ENCODE measurements at regions not wholly inside any gene's neighbourhood (a gene's known extent, or its start where the extent isn't known, plus 50 kb on each side); places are given as distances from the start of the nearest gene placed in this dataset.
A peak's percentile ranks its signal among the peaks of the same experiment; 100 is the strongest.
"Not testable (repeated sequence)": the region's sequence is repeated elsewhere in the genome, so short reads cannot be mapped to it uniquely, and the experiment has no call there.

- DNase-seq (ENCODE audit: low read depth, low spot score), result no peak
Measured at GRCh38 chr5:68657055-68657961, 436.5 kb upstream of the SLC30A5 start.

GRCh38 chr5:68658810-68659372 is 434.9 kb upstream of the SLC30A5 start:
- no peak for DNase-seq (ENCODE audit: low read depth, low spot score)

GRCh38 chr5:68659881-68660280 is 433.9 kb upstream of the SLC30A5 start:
- no peak for DNase-seq (ENCODE audit: low read depth, low spot score)

- DNase-seq (ENCODE audit: low read depth, low spot score), result no peak
Measured at GRCh38 chr5:68661237-68661636, 432.6 kb upstream of the SLC30A5 start.

GRCh38 chr5:68662804-68663307 is 431.0 kb upstream of the SLC30A5 start:
- DNase-seq (ENCODE audit: low read depth, low spot score), result no peak

- no peak for DNase-seq (ENCODE audit: low read depth, low spot score)
Measured at GRCh38 chr5:68669864-68670575, 423.8 kb upstream of the SLC30A5 start.

GRCh38 chr5:68673106-68673822 is 420.6 kb upstream of the SLC30A5 start:
- DNase-seq (ENCODE audit: low read depth, low spot score), result no peak

- no peak for DNase-seq (ENCODE audit: low read depth, low spot score)
Measured at GRCh38 chr5:68673823-68674180, 420.0 kb upstream of the SLC30A5 start.

GRCh38 chr5:68679041-68679440 is 414.8 kb upstream of the SLC30A5 start:
- no peak for DNase-seq (ENCODE audit: low read depth, low spot score)

GRCh38 chr5:68680366-68680765 is 413.4 kb upstream of the SLC30A5 start:
- DNase-seq (ENCODE audit: low read depth, low spot score), result no peak

GRCh38 chr5:68681929-68682328 is 411.9 kb upstream of the SLC30A5 start:
- DNase-seq (ENCODE audit: low read depth, low spot score), result no peak

GRCh38 chr5:68682400-68683160 is 411.2 kb upstream of the SLC30A5 start:
- no peak for DNase-seq (ENCODE audit: low read depth, low spot score)

- DNase-seq (ENCODE audit: low read depth, low spot score), result peak; percentile 91
Measured at GRCh38 chr5:68683632-68684036, 410.2 kb upstream of the SLC30A5 start.

- no peak for DNase-seq (ENCODE audit: low read depth, low spot score)
Measured at GRCh38 chr5:68685863-68686262, 408.0 kb upstream of the SLC30A5 start.

- no peak for DNase-seq (ENCODE audit: low read depth, low spot score)
Measured at GRCh38 chr5:68688547-68688946, 405.3 kb upstream of the SLC30A5 start.

- no peak for DNase-seq (ENCODE audit: low read depth, low spot score)
Measured at GRCh38 chr5:68689010-68689409, 404.8 kb upstream of the SLC30A5 start.

- not testable (repeated sequence) for DNase-seq (ENCODE audit: low read depth, low spot score)
Measured at GRCh38 chr5:68691874-68692273, 401.9 kb upstream of the SLC30A5 start.

GRCh38 chr5:68698025-68698940 is 395.5 kb upstream of the SLC30A5 start:
- no peak for DNase-seq (ENCODE audit: low read depth, low spot score)

GRCh38 chr5:68699966-68700365 is 393.8 kb upstream of the SLC30A5 start:
- no peak for DNase-seq (ENCODE audit: low read depth, low spot score)

- DNase-seq (ENCODE audit: low read depth, low spot score), result no peak
Measured at GRCh38 chr5:68707575-68707974, 386.2 kb upstream of the SLC30A5 start.

All from astrocyte of the hippocampus (primary cell).